ENCODE measurements at regions not wholly inside any gene's neighbourhood (a gene's known extent, or its start where the extent isn't known, plus 50 kb on each side); places are given as distances from the start of the nearest gene placed in this dataset.

- H3K36me3 ChIP-seq, result no peaks in the 10 kb centered on the region
- H3K9me3 ChIP-seq, result no peaks in the 10 kb centered on the region
These were observed 145.3 kb upstream of the RASA1 start for GRCh38 chr5:87122151-87122977.

DNA sequence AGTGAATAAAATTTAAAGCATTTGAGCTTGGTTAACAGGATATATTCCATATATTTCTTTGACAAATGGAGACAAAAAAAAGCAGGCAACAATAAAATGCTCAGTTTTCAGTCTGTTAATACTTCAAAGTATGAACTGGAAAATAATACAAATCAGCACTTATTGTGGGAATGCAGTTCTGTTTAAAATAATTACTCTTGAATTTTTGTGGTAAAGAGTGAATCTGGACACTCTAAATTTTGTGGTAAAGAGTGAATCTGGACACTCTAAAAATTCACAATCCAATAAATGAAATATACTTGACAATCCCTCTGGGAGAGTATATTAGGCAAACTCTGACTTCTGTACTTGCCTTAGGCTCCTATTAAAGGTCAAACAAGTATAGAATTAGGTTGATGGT is 141.9 kb upstream of the RASA1 start:
- H3K36me3 ChIP-seq, result no peaks in the 10 kb centered on the region
- no peak overlapping the region for H3K27ac ChIP-seq
- DNase-seq (ENCODE audit: low spot score in 2 of 2), result no peak
- intact Hi-C loops (cut with DNase I; ENCODE audit: low total_unique reads), result no loop called here
- H3K27me3 ChIP-seq, result no peaks in the 10 kb centered on the region
- no peak for TF ChIP-seq POLR2AphosphoS5 (IDR thresholded peaks at IDR 0.05)
- TF ChIP-seq, protein P1, sequence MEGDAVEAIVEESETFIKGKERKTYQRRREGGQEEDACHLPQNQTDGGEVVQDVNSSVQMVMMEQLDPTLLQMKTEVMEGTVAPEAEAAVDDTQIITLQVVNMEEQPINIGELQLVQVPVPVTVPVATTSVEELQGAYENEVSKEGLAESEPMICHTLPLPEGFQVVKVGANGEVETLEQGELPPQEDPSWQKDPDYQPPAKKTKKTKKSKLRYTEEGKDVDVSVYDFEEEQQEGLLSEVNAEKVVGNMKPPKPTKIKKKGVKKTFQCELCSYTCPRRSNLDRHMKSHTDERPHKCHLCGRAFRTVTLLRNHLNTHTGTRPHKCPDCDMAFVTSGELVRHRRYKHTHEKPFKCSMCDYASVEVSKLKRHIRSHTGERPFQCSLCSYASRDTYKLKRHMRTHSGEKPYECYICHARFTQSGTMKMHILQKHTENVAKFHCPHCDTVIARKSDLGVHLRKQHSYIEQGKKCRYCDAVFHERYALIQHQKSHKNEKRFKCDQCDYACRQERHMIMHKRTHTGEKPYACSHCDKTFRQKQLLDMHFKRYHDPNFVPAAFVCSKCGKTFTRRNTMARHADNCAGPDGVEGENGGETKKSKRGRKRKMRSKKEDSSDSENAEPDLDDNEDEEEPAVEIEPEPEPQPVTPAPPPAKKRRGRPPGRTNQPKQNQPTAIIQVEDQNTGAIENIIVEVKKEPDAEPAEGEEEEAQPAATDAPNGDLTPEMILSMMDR (IDR thresholded peaks at IDR 0.05), result no peak
- TF ChIP-seq POLR2A (IDR thresholded peaks at IDR 0.05), result no peak
- H3K4me3 ChIP-seq, result no peak overlapping the region
- H3K9me3 ChIP-seq, result no peaks in the 10 kb centered on the region
- H3K4me1 ChIP-seq, result peaks cover 0 to under 1% of the 10 kb centered on the region in 2 donors

More at GRCh38 chr5:87122151-87122977, 145.3 kb upstream of the RASA1 start:
- Histone ChIP-seq H3K4me1 (peaks cover 0 to 6% of the 10 kb centered on the region in 2 donors), H3K27me3 (no peaks in the 10 kb centered on the region), H3K4me3 (no peak overlapping the region), H3K27ac (peak overlapping the region; percentile 23 to 72)
- intact Hi-C loops (cut with DNase I; ENCODE audit: low total_unique reads), result no loop called here
- TF ChIP-seq, protein P1 (IDR thresholded peaks at IDR 0.05), result no peak
- TF ChIP-seq POLR2A (IDR thresholded peaks at IDR 0.05) (no peak), POLR2AphosphoS5 (IDR thresholded peaks at IDR 0.05) (no peak)
- no peak for DNase-seq (ENCODE audit: low spot score in 2 of 2)

DNA sequence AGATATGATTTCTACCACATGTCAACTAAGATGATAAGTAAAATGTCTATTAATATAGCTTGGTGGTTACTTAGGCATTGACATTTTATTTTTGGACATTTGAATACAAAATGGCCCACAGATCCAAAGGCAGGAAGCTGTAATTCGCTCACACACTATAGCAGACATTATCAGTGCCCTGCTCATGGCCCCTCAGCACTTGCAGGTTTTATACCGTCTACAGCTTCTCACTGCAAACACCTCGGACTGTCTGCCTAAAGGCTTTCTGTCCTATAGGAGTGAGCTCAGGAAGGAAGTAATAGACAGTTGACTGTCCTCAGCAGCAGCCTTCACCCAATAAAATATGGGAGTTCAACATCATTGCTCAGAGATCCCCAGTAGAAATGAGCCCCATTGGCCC is 140.8 kb upstream of the RASA1 start:
- H3K36me3 ChIP-seq, result no peaks in the 10 kb centered on the region
- no peak for TF ChIP-seq POLR2AphosphoS5 (IDR thresholded peaks at IDR 0.05)
- no peak for TF ChIP-seq POLR2A (IDR thresholded peaks at IDR 0.05)
- TF ChIP-seq, protein P1 (IDR thresholded peaks at IDR 0.05), result no peak
- DNase-seq (ENCODE audit: low spot score in 2 of 2), result no peak
- H3K27ac ChIP-seq, result no peak overlapping the region
- no peaks in the 10 kb centered on the region for H3K4me1 ChIP-seq
- intact Hi-C loops (cut with DNase I; ENCODE audit: low total_unique reads), result no loop called here
- H3K9me3 ChIP-seq, result no peaks in the 10 kb centered on the region
- no peak overlapping the region for H3K4me3 ChIP-seq
- H3K27me3 ChIP-seq, result no peaks in the 10 kb centered on the region

GRCh38 chr5:87127426-87127825 is 140.3 kb upstream of the RASA1 start:
- H3K4me3 ChIP-seq, result no peak overlapping the region
- TF ChIP-seq POLR2A (IDR thresholded peaks at IDR 0.05), result no peak
- TF ChIP-seq, protein P1 (IDR thresholded peaks at IDR 0.05), result no peak
- TF ChIP-seq POLR2AphosphoS5 (IDR thresholded peaks at IDR 0.05), result no peak
- no peaks in the 10 kb centered on the region for H3K36me3 ChIP-seq
- intact Hi-C loops (cut with DNase I; ENCODE audit: low total_unique reads), result no loop called here
- no peaks in the 10 kb centered on the region for H3K9me3 ChIP-seq
- H3K27me3 ChIP-seq, result no peaks in the 10 kb centered on the region
- H3K27ac ChIP-seq, result no peak overlapping the region
- no peaks in the 10 kb centered on the region for H3K4me1 ChIP-seq
- DNase-seq (ENCODE audit: low spot score in 2 of 2), result no peak

GRCh38 chr5:87127956-87128687 is 139.6 kb upstream of the RASA1 start:
- no peak for DNase-seq (ENCODE audit: low spot score in 2 of 2)
- intact Hi-C loops (cut with DNase I; ENCODE audit: low total_unique reads), result no loop called here
- H3K9me3 ChIP-seq, result no peaks in the 10 kb centered on the region
- H3K36me3 ChIP-seq, result no peaks in the 10 kb centered on the region
- no peaks in the 10 kb centered on the region for H3K27me3 ChIP-seq
- H3K4me1 ChIP-seq, result no peaks in the 10 kb centered on the region
- TF ChIP-seq, protein P1 (IDR thresholded peaks at IDR 0.05), result no peak
- TF ChIP-seq POLR2AphosphoS5 (IDR thresholded peaks at IDR 0.05) (no peak), POLR2A (IDR thresholded peaks at IDR 0.05) (no peak)
- no peak overlapping the region for H3K4me3 ChIP-seq
- no peak overlapping the region for H3K27ac ChIP-seq

All from breast epithelium (tissue), 4 donors.